Activated CD4-positive, alpha-beta T cell treated with anti-CD3 and anti-CD28 coated beads for 36 hours (primary cell): ENCODE measurements at regions not wholly inside any gene's neighbourhood (a gene's known extent, or its start where the extent isn't known, plus 50 kb on each side); places are given as distances from the start of the nearest gene placed in this dataset.

Source experiments
- ATAC-seq: fragments of 200-7000 bp; cut with Tn5 transposase; one replicate; pipeline ENCODE4 v1.10.0; 2021; ENCODE audit warnings: mild to moderate bottlenecking, moderate library complexity
- CTCF ChIA-PET: fragments of 350-600 bp; sonication (Branson Sonifier 250); formaldehyde crosslinking; loops from one replicate; lab custom pipeline; 2021; ENCODE audit warnings: antibody characterized with exemption; lab: Charles Lee
- POLR2A ChIA-PET: fragments of 350-600 bp; sonication (Branson Sonifier 250); formaldehyde crosslinking; loops from one replicate; lab custom pipeline; 2021; ENCODE audit warnings: antibody characterized with exemption, inconsistent platforms; lab: Charles Lee
- DNase-seq: peaks from one replicate; pipeline ENCODE4 v3.0.0-alpha.2; 2020
- H3K27ac Mint-ChIP-seq: one replicate; pipeline ENCODE4 v1.8.0; 2021; ENCODE audit warnings: mixed read lengths
- H3K27me3 Mint-ChIP-seq: one replicate; pipeline ENCODE4 v1.8.0; 2021; ENCODE audit warnings: mixed read lengths
- H3K36me3 Mint-ChIP-seq: one replicate; pipeline ENCODE4 v1.8.0; 2021; ENCODE audit warnings: low read depth, mixed read lengths
- H3K4me1 Mint-ChIP-seq: one replicate; pipeline ENCODE4 v1.8.0; 2021; ENCODE audit warnings: mixed read lengths
- H3K4me3 Mint-ChIP-seq: one replicate; pipeline ENCODE4 v1.8.0; 2021; ENCODE audit warnings: mild to moderate bottlenecking, moderate library complexity, mixed read lengths
- H3K9me3 Mint-ChIP-seq: one replicate; pipeline ENCODE4 v1.8.0; 2021; ENCODE audit warnings: low read depth, mixed read lengths
- intact Hi-C, 2 experiments: fragments of 100-400 bp; cut with DNase I in 1 of 2; cut with micrococcal nuclease in 1 of 2; formaldehyde crosslinking; loops; one replicate each; pipeline versions ENCODE4 v1.14.2 to v1.15.1; 2022 to 2024; cut with DNase I, micrococcal nuclease

DNA sequence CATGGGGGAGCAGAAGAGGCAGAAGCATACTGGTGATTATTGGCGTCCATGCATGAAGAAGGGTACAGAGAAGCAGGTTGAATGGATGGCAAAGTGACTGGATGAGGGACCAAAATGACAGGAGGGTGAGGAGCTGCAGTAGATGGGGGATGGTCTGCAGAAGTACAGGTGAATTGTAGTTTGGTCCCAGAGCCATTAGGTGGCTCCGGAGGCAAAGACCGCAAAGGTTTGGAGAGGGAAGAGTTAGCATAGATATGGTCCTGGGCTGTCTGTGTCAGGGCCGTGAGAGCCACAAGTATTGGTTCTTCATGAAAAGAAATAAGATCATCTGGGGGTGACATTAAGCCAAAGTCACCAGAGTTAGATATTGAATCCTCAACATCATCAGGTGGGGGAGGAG lies 59.0 kb upstream of the ZNF726 start:
- intact Hi-C loops, result no loop called here
- peaks cover 41% of the 10 kb centered on the region for H3K9me3 Mint-ChIP-seq
- no peak overlapping the region for H3K4me3 Mint-ChIP-seq
- no peak for ATAC-seq
- POLR2A ChIA-PET, result no interaction called here
- no peak for DNase-seq
- peaks cover 6% of the 10 kb centered on the region for H3K36me3 Mint-ChIP-seq
- H3K4me1 Mint-ChIP-seq, result no peaks in the 10 kb centered on the region
- no peak overlapping the region for H3K27ac Mint-ChIP-seq
- H3K27me3 Mint-ChIP-seq, result no peaks in the 10 kb centered on the region
- CTCF ChIA-PET, result no interaction called here

GRCh38 chr19:23851966-23852365 lies 62.7 kb upstream of the ZNF726 start:
- DNase-seq (no peak), ATAC-seq (no peak)
- intact Hi-C loops, result no loop called here
- Mint-ChIP-seq H3K4me1 (no peaks in the 10 kb centered on the region), H3K27me3 (no peaks in the 10 kb centered on the region), H3K4me3 (no peak overlapping the region), H3K36me3 (peaks cover 12% of the 10 kb centered on the region), H3K9me3 (peaks cover 63% of the 10 kb centered on the region), H3K27ac (no peak overlapping the region)
- ChIA-PET CTCF (no interaction called here), POLR2A (no interaction called here)

DNA sequence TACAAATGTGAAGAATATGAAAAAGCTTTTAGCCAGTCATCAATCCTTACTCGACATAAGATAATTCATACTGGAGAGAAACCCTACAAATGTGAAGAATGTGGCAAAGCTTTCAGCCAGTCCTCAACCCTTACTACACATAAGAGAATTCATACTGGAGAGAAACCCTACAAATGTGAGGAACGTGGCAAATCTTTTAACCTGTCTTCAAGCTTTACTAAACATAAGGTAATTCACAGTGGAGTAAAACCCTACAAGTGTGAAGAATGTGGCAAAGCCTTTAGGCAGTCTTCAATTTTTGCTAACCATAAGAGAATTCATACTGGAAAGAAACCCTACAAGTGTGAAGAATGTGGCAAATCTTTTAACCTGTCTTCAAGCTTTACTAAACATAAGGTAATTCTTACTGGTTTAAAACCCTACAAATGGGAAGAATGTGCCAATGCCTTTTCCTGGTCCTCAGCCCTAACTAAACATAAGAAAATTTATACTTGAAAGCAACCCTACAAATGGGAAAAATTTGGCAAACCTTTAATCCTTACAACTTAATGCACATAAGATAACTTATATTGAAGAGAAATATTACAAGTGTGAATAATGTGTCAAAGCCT lies 74.1 kb upstream of the ZNF681 start:
- DNase-seq (no peak), ATAC-seq (no peak)
- Mint-ChIP-seq H3K4me3 (no peak overlapping the region), H3K9me3 (peaks cover 44% of the 10 kb centered on the region), H3K36me3 (peaks cover 15% of the 10 kb centered on the region), H3K4me1 (no peaks in the 10 kb centered on the region), H3K27me3 (no peaks in the 10 kb centered on the region), H3K27ac (no peak overlapping the region)
- POLR2A ChIA-PET, result no interaction called here
- intact Hi-C loops, result no loop called here
- CTCF ChIA-PET, result no interaction called here

DNA sequence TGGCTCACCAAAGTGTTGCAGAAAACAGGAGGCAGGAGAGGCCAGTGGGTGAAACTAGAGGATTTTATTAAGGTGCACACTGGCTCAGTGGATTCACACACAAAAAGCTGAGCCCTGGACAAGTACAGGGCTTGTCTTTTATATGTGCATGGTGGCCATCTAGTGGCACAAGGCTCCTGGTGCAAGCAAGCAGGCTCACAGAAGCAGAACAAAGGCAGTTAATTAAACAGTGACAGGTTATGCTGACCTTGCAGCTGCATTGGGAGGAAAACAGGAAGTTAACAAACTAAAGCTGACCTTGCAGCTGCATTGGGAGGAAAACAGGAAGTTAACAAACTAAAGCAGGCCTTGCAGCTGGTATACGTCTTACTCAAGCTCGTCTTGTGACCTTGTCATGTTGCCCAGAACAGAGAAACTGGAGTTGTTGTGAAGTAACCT lies 65.3 kb upstream of the ZNF681 start:
- intact Hi-C loops, result no loop called here
- ATAC-seq (peak; percentile 81), DNase-seq (peak; percentile 47)
- H3K4me3 Mint-ChIP-seq, result no peak overlapping the region
- H3K9me3 Mint-ChIP-seq, result peaks cover 15% of the 10 kb centered on the region
- no peaks in the 10 kb centered on the region for H3K4me1 Mint-ChIP-seq
- no peak overlapping the region for H3K27ac Mint-ChIP-seq
- ChIA-PET CTCF (no interaction called here), POLR2A (no interaction called here)
- H3K27me3 Mint-ChIP-seq, result no peaks in the 10 kb centered on the region
- peaks cover 13% of the 10 kb centered on the region for H3K36me3 Mint-ChIP-seq

DNA sequence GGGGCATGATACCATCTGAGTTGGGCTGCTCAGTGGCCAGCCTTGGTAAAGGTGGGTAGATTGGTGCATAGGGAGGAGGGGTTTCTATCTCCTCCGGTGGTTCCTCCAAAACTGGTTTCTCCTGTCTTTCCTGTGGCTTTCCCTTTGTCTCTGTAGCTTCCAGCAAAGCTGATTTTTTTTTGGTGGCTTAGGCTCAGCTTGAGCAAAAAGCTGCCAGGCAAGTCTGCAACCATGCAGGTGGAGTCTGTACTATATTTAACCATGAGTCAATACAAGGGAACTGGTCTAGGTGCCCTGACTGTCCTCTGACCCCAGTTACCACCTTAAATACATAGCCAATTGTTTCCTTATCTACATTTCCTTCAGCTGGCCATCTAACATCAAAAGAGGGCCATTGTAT lies 64.0 kb upstream of the ZNF681 start:
- peaks cover 15% of the 10 kb centered on the region for H3K9me3 Mint-ChIP-seq
- POLR2A ChIA-PET, result no interaction called here
- ATAC-seq (no peak), DNase-seq (no peak)
- H3K27ac Mint-ChIP-seq, result no peak overlapping the region
- H3K4me3 Mint-ChIP-seq, result no peak overlapping the region
- no peaks in the 10 kb centered on the region for H3K4me1 Mint-ChIP-seq
- CTCF ChIA-PET, result no interaction called here
- H3K36me3 Mint-ChIP-seq, result peaks cover 13% of the 10 kb centered on the region
- intact Hi-C loops, result no loop called here
- H3K27me3 Mint-ChIP-seq, result no peaks in the 10 kb centered on the region

- Mint-ChIP-seq H3K27ac (no peak overlapping the region), H3K4me3 (no peak overlapping the region), H3K9me3 (peaks cover under 1% of the 10 kb centered on the region), H3K4me1 (no peaks in the 10 kb centered on the region), H3K27me3 (no peaks in the 10 kb centered on the region), H3K36me3 (no peaks in the 10 kb centered on the region)
- DNase-seq (peak; percentile 75), ATAC-seq (peak; percentile 94)
- intact Hi-C loops, result no loop called here
- POLR2A ChIA-PET, result no interaction called here
- CTCF ChIA-PET, result interaction anchor here (0.6 to 1.9 kb wide), 8 partner anchors 12 to 270 kb away, joined by 3 to 8 read pairs (median 4); partner anchors contain the start of gene ZNF681
Observed at GRCh38 chr19:23817519-23817918, 58.8 kb upstream of the ZNF681 start.

- Mint-ChIP-seq H3K4me1 (no peaks in the 10 kb centered on the region), H3K4me3 (no peak overlapping the region), H3K9me3 (no peaks in the 10 kb centered on the region), H3K27me3 (no peaks in the 10 kb centered on the region), H3K36me3 (peaks cover 10% of the 10 kb centered on the region), H3K27ac (no peak overlapping the region)
- intact Hi-C loops, result no loop called here
- ATAC-seq, result no peak
- ChIA-PET POLR2A (no interaction called here), CTCF (interaction anchor here (0.6 kb wide), 1 partner anchor 128 kb away, joined by 3 read pairs; no protein-coding TSS in a partner anchor)
- DNase-seq, result no peak
Observed at GRCh38 chr19:23810496-23810895, 51.8 kb upstream of the ZNF681 start.
